ENCODE measurements at regions not wholly inside any gene's neighbourhood (a gene's known extent, or its start where the extent isn't known, plus 50 kb on each side); places are given as distances from the start of the nearest gene placed in this dataset.

DNA sequence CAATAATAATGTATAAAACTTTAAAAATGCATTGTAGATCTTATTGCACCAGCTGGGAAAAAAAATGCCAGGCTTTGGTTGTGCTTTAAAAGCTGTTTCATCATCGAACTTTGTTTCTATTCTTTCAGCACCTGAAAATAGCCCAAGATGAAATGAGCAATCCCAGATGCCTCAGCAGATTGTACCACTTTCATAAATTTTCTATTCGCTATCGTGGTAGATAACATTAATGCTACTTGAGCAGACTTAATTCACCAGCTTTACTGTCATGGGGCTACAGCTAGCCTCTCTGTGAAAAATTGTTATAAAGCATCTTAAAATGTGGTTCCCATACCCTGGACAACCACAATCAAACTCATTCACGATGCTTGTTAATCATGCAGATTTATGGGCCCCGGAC, 599.6 kb upstream of the HS3ST1 start (continued):
- TF ChIP-seq, protein P1, sequence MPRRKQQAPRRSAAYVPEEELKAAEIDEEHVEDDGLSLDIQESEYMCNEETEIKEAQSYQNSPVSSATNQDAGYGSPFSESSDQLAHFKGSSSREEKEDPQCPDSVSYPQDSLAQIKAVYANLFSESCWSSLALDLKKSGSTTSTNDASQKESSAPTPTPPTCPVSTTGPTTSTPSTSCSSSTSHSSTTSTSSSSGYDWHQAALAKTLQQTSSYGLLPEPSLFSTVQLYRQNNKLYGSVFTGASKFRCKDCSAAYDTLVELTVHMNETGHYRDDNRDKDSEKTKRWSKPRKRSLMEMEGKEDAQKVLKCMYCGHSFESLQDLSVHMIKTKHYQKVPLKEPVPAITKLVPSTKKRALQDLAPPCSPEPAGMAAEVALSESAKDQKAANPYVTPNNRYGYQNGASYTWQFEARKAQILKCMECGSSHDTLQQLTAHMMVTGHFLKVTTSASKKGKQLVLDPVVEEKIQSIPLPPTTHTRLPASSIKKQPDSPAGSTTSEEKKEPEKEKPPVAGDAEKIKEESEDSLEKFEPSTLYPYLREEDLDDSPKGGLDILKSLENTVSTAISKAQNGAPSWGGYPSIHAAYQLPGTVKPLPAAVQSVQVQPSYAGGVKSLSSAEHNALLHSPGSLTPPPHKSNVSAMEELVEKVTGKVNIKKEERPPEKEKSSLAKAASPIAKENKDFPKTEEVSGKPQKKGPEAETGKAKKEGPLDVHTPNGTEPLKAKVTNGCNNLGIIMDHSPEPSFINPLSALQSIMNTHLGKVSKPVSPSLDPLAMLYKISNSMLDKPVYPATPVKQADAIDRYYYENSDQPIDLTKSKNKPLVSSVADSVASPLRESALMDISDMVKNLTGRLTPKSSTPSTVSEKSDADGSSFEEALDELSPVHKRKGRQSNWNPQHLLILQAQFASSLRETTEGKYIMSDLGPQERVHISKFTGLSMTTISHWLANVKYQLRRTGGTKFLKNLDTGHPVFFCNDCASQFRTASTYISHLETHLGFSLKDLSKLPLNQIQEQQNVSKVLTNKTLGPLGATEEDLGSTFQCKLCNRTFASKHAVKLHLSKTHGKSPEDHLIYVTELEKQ (tag by site-specific recombination; IDR thresholded peaks at IDR 0.05; ENCODE audit: borderline replicate concordance) = no peak
- TF ChIP-seq ZNF354C (tag by site-specific recombination; IDR thresholded peaks at IDR 0.05; ENCODE audit: borderline replicate concordance, low read depth) (no peak), ZNF280D (tag by site-specific recombination; IDR thresholded peaks at IDR 0.05) (no peak), YY1 (tag by site-specific recombination; IDR thresholded peaks at IDR 0.05) (no peak), ZNF394 (tag by site-specific recombination; IDR thresholded peaks at IDR 0.05; ENCODE audit: borderline replicate concordance) (no peak), ZFP37 (tag by site-specific recombination; IDR thresholded peaks at IDR 0.05) (no peak), ZNF549 (tag by site-specific recombination; IDR thresholded peaks at IDR 0.05) (no peak), ZNF423 (tag by site-specific recombination; IDR thresholded peaks at IDR 0.05) (no peak), OVOL3 (tag by site-specific recombination; IDR thresholded peaks at IDR 0.05) (no peak)
- TF ChIP-seq, protein P2, sequence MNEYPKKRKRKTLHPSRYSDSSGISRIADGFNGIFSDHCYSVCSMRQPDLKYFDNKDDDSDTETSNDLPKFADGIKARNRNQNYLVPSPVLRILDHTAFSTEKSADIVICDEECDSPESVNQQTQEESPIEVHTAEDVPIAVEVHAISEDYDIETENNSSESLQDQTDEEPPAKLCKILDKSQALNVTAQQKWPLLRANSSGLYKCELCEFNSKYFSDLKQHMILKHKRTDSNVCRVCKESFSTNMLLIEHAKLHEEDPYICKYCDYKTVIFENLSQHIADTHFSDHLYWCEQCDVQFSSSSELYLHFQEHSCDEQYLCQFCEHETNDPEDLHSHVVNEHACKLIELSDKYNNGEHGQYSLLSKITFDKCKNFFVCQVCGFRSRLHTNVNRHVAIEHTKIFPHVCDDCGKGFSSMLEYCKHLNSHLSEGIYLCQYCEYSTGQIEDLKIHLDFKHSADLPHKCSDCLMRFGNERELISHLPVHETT (tag by site-specific recombination; IDR thresholded peaks at IDR 0.05) = no peak
- TF ChIP-seq, protein P3, sequence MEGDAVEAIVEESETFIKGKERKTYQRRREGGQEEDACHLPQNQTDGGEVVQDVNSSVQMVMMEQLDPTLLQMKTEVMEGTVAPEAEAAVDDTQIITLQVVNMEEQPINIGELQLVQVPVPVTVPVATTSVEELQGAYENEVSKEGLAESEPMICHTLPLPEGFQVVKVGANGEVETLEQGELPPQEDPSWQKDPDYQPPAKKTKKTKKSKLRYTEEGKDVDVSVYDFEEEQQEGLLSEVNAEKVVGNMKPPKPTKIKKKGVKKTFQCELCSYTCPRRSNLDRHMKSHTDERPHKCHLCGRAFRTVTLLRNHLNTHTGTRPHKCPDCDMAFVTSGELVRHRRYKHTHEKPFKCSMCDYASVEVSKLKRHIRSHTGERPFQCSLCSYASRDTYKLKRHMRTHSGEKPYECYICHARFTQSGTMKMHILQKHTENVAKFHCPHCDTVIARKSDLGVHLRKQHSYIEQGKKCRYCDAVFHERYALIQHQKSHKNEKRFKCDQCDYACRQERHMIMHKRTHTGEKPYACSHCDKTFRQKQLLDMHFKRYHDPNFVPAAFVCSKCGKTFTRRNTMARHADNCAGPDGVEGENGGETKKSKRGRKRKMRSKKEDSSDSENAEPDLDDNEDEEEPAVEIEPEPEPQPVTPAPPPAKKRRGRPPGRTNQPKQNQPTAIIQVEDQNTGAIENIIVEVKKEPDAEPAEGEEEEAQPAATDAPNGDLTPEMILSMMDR (tag by site-specific recombination; IDR thresholded peaks at IDR 0.05) = no peak

DNA sequence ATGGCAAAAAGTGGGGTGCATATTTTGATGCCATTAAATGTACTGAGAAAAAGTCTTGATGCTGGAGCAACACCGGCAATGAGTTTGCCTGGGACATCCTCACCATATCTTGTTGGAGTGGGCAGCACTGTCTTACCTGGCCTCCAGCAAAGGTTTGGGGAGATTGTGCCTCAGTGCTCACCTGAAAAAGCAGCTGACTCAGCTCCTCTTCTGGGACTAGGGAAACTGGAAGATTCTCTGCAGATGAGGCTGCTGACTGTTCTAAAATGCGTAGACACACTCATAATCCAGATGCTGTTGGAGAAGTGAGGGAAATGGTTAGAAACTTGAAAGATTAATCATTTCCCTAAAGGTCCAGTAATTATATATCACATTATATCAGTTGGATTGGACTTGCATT, 593.7 kb upstream of the HS3ST1 start:
- CTCF ChIA-PET = no interaction called here
- TF ChIP-seq ZNF747 (tag by site-specific recombination; IDR thresholded peaks at IDR 0.05) = no peak
- TF ChIP-seq ZNF239 (tag by site-specific recombination; IDR thresholded peaks at IDR 0.05) = no peak
- TF ChIP-seq ZNF24 (tag by site-specific recombination; IDR thresholded peaks at IDR 0.05) = no peak
- TF ChIP-seq KLF16 (tag by site-specific recombination; IDR thresholded peaks at IDR 0.05) = no peak
- TF ChIP-seq ZBTB17 (tag by site-specific recombination; IDR thresholded peaks at IDR 0.05) = no peak
- no peak for TF ChIP-seq KLF8 (tag by site-specific recombination; IDR thresholded peaks at IDR 0.05)
- no peak for TF ChIP-seq ZNF433 (tag by site-specific recombination; IDR thresholded peaks at IDR 0.05; ENCODE audit: low read depth)
- TF ChIP-seq ZNF341 (tag by site-specific recombination; IDR thresholded peaks at IDR 0.05; ENCODE audit: low read depth) = no peak

More for the DNA sequence above, 593.7 kb upstream of the HS3ST1 start:
- H3K27ac ChIP-seq (ENCODE audit: extremely low read depth, low read depth, low read length) = no peak overlapping the region
- H3K4me1 ChIP-seq (ENCODE audit: control insufficient read depth, insufficient read depth, low read length) = no peaks in the 10 kb centered on the region
- POLR2A ChIA-PET = no interaction called here
- H3K9me3 ChIP-seq (ENCODE audit: control insufficient read depth, insufficient read depth, low read depth, low read length) = no peaks in the 10 kb centered on the region
- H3K4me3 ChIP-seq (ENCODE audit: low read depth, low read length) = no peak overlapping the region
- H3K36me3 ChIP-seq (ENCODE audit: control insufficient read depth in 2 of 2, insufficient read depth in 1 of 2, low read length in 2 of 2) = no peaks in the 10 kb centered on the region
